ENCODE measurements at regions not wholly inside any gene's neighbourhood (a gene's known extent, or its start where the extent isn't known, plus 50 kb on each side); places are given as distances from the start of the nearest gene placed in this dataset.

- no peak for DNase-seq
Measured at GRCh38 chr2:79327460-79327859, 167.9 kb upstream of the REG3A start.

GRCh38 chr2:79320871-79321270 is 161.3 kb upstream of the REG3A start:
- DNase-seq, result no peak

GRCh38 chr2:79294994-79295393 is 135.4 kb upstream of the REG3A start:
- no peak for DNase-seq

DNA sequence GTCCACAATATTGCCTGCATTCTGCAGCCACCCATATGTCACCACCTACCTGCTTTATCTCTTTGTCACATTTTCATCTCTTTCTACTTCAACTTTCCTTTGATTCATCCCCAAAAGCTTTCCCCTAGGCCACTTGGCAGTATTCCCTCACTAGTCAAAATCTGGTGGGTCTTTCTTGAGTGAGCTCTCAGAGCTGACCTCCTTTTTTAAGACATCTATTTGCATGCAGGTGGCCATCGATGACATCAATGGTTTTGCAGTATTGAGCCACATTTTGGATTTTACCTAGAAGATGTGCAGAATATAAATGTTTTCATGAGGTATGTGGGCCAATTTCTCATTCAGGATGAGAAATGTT is 133.4 kb upstream of the REG3A start:
- DNase-seq, result no peak

GRCh38 chr2:79292239-79292957 is 132.8 kb upstream of the REG3A start:
- no peak for DNase-seq

- no peak for DNase-seq
Measured at GRCh38 chr2:79275863-79276262, 116.3 kb upstream of the REG3A start.

- DNase-seq, result no peak
Measured at GRCh38 chr2:79275197-79275596, 115.6 kb upstream of the REG3A start.

- no peak for DNase-seq
Measured at GRCh38 chr2:79272616-79273015, 113.1 kb upstream of the REG3A start.

DNA sequence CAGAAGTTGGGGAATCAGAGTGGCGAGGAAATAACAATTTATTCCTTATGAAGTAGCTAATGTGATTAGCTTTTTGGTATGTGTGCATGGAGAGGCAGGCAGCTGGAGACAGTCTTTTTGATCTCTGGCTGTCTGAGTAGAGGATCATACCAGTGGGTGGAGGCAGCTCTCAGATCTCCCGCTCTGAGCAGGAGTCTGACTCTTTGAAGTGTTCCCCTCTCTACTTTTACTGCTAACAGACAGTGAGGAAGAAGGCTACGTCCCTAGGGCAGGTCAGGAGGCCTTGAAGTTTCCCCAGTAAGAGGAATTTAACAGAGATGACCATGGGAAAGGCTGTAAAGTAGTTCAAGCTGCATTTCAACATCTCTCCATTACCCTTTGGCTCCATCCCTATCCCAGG is 111.9 kb upstream of the REG3A start:
- no peak for DNase-seq

GRCh38 chr2:79260848-79261247 is 101.3 kb upstream of the REG3A start:
- no peak for DNase-seq

- no peak for DNase-seq
Measured at GRCh38 chr2:79259959-79260358, 100.4 kb upstream of the REG3A start.

- no peak for DNase-seq
Measured at GRCh38 chr2:79259296-79259695, 99.7 kb upstream of the REG3A start.

- no peak for DNase-seq
Measured at GRCh38 chr2:79253243-79253774, 93.8 kb upstream of the REG3A start.

DNA sequence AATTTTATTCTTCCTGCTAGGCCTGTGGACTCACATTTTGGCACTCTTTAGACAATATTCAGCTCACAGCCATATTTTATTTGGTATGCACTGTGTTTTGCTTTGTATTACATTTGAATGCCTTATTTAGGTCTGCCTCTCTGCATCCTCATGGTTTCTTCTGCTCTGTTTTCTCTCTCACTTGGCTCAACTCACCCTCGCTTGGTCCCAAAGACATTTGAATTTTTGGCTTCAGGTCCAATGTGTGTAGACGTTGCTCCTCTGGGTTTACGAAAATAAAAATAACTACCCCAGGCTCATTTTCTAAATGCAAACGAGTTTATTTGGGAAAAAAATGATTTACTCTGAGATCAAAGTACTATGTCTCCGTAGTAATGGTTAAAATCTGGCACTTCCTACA is 91.1 kb upstream of the REG3A start:
- DNase-seq, result no peak

DNA sequence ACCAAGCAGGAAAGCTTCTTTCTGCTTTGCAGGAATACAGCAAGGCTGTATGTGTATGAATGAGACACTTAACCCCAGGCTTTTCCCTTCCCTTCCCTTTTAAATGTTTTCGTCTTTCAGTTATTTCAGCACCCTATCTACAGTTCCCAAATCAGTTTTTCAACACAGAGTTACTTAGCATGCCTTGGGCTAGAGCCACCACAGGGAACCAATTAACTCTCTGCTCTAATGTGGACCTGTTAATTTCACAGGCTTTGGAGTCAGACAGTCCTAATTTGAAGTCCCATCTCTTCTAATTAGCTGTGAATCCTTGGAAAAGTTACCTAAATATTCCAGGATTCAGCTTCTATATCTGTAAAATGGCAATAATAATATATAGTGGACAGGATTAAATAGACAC is 89.2 kb upstream of the REG3A start:
- DNase-seq, result no peak

DNA sequence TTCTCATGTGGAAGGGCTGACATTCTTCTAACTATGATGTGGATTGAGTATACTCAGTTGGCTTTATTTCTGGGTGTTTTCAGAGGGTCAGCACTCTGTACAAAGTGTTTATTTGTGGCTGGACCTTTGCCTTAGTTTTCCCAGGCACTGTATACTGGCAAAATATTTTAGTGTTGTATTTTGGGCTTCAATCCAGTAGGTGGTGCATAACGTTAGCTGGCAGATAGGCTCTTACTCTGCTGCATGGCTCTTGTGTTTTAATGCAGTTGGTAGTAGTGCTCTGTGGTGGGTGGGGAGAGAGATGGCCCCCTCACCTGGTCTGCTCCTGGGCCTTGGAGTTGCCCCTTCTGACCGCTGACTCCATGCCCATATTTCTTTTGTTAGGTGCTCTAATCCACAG is 75.6 kb upstream of the REG3A start:
- DNase-seq, result no peak

DNA sequence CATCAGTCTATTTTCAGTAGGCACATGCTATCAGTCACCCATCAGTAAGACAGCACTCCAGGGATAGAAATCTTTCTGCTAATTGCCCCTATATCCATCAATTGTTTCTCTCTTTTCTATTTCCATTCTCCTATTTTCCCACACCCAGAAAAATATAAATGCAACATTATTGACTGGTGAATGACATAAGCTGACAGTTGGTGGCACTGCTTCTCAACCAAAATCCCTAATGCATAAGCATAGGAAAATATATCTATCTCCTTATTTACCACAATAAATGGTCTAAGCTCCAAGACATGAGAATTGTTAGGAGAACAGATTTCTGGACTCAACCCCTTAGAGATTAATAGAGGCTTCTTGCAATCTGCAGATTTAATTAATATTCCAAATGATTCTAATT is 64.0 kb upstream of the REG3A start:
- no peak for DNase-seq

DNA sequence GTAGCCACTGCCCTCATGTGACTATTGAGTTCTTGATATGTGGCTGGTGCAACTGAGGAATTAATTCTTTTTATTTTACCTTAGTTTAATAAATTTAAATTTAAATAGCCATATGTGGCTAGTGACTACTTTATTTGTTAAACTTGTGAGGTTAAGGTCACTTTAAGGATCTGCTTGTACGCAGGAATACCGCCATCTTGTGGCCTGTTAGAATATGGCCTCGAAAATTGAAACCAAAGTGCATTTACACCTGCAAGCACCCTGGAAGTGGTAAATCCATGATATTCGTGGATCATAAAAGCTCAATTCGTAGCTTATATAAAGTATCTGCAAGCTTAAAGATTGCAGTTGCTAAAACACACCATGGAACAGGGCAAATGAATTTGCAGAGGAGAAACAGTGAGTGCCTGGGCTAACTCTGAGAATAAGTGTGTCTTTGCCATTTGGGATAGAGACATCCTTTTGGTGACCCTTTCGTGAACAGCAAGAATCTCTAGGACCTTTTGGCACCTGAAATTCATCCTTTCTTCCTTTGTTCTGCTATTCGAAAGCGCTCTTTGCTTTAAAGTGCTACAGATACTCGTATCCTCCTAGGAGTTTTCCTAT is 59.9 kb upstream of the REG3A start:
- peak; percentile 31 for DNase-seq

DNA sequence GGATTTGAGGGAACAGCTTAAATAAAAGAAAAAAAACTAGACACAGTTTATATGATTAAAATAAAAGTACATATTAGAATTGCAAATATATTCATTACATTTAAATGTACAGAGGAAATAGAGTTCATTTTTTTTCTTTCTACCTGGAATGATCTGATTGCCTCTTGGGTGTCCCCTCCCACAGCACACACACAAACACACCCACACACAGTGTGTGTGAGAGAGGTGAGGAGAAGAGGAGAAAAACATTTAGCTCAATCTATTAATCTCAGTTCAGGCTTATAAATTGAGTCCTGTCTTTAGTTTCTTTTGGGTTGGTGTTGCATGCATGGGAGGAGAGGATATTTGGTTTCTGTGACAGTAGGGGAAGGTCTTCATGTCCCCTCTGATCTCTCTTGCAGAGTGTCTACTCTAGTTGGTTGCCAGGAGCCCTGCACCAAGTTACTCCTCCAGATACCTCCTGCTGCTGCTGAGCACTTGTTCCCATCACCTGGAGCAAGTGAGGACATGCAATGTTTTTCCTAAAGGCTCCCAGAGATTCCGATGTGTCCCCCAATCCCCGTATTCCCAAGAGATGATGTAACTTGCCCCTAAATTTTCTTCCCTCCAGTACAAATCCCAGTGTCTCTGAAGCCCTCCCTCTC is 50.8 kb upstream of the REG3A start:
- DNase-seq, result no peak
